ENCODE measurements at regions not wholly inside any gene's neighbourhood (a gene's known extent, or its start where the extent isn't known, plus 50 kb on each side); places are given as distances from the start of the nearest gene placed in this dataset.

- DNase-seq (ENCODE audit: low read depth, low spot score): no peak
- in situ Hi-C loops (cut with HindIII; ENCODE audit: low pct_unique_long_range_greater_than_20kb, low sequenced_read_pairs): no loop called here
Measured at GRCh38 chr3:182605882-182606611, 187.3 kb upstream of the ATP11B start.

DNA sequence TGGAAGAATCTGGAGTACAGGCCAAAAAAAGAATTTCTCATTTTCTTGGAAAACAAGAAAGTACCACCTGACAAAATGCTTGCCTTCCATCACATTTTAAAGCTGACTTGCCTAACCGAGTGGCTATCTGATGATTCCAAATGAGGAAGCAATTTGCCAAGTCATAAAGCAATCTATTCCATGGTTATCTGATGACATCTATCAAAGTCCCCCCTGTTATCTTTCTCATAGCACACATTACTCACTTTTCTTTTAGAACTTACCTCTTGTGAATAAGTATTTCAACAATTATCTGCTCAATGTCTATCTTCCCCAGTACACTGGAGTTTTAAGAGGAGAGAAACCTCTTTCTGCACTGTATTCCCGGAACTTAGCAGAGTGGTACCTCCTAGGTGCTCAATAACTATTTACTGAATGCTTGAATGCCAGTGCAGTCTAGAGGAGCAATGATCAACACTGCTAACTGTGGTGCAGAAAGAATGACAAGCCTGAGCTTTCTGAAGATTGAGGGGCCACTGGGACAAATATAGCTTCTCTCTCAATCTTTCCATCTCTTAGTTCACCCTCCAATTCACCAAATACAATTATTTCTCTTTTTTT is 186.3 kb upstream of the ATP11B start:
- in situ Hi-C loops (cut with HindIII; ENCODE audit: low pct_unique_long_range_greater_than_20kb, low sequenced_read_pairs): no loop called here
- DNase-seq (ENCODE audit: low read depth, low spot score): no peak

GRCh38 chr3:182608832-182609231 is 184.5 kb upstream of the ATP11B start:
- no peak for DNase-seq (ENCODE audit: low read depth, low spot score)
- in situ Hi-C loops (cut with HindIII; ENCODE audit: low pct_unique_long_range_greater_than_20kb, low sequenced_read_pairs): no loop called here

- in situ Hi-C loops (cut with HindIII; ENCODE audit: low pct_unique_long_range_greater_than_20kb, low sequenced_read_pairs): no loop called here
- DNase-seq (ENCODE audit: low read depth, low spot score): no peak
Measured at GRCh38 chr3:182609575-182610156, 183.6 kb upstream of the ATP11B start.

DNA sequence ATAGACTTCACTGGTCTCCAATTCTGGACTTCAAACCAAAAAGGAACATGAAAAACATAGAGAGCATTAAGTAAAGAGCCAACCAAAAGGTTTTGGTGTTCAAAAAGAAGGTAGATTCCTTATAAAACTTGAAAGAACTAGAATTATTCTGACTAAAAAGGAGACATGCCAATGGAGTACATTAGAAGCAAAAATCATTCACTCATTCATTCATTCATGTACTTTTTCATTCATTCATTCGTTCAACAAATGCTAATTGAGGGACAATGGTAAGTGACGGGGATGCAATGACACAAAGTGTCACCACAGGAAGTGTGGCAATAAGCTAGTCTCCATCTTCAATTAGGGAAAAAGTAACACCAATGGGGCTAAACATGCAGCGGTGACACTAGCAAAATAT is 181.0 kb upstream of the ATP11B start:
- in situ Hi-C loops (cut with HindIII; ENCODE audit: low pct_unique_long_range_greater_than_20kb, low sequenced_read_pairs): no loop called here
- no peak for DNase-seq (ENCODE audit: low read depth, low spot score)

- DNase-seq (ENCODE audit: low read depth, low spot score): peak; percentile 9
- in situ Hi-C loops (cut with HindIII; ENCODE audit: low pct_unique_long_range_greater_than_20kb, low sequenced_read_pairs): no loop called here
Measured at GRCh38 chr3:182617500-182617899, 175.8 kb upstream of the ATP11B start.

GRCh38 chr3:182618085-182618732 is 175.1 kb upstream of the ATP11B start:
- DNase-seq (ENCODE audit: low read depth, low spot score): peak; percentile 67
- in situ Hi-C loops (cut with HindIII; ENCODE audit: low pct_unique_long_range_greater_than_20kb, low sequenced_read_pairs): no loop called here

- DNase-seq (ENCODE audit: low read depth, low spot score): no peak
- in situ Hi-C loops (cut with HindIII; ENCODE audit: low pct_unique_long_range_greater_than_20kb, low sequenced_read_pairs): no loop called here
Measured at GRCh38 chr3:182618981-182619591, 174.2 kb upstream of the ATP11B start.

- DNase-seq (ENCODE audit: low read depth, low spot score): no peak
- in situ Hi-C loops (cut with HindIII; ENCODE audit: low pct_unique_long_range_greater_than_20kb, low sequenced_read_pairs): no loop called here
Measured at GRCh38 chr3:182620723-182621434, 172.4 kb upstream of the ATP11B start.

DNA sequence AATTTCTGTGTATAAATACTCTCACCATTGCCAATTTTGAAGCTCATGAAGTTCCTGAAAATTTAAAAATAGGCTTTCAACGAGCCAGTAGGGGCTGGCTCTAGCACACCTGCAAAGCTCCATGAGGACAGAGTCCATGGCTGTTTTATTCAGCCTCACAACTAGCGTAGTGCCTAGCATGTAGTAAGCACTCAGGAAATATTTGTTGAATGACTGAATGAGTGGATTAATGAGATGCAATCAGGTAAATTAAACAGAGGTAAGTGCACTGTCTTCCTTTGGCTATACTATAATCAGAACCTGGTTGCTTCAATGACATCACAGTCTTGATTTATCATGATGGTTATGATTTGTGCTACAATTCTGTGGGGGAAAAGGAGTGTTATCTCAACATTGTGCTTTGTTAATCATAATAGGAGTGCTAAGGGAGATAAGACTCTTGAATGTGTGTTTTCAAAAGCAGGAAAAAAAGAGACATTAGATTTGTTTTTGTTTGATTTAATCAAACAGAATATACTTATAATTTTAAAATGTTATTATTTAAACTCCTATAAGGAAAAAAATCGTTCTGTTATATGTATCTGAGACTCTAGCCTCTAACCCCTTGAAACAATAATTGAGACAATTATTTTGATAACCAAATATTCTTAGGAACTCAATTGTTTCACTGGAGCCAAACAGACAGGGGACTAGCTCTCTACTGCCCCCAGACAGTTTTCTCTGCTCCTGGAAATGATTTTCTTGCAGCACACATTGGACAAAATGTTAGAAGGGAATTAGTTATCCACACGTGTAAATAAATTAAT is 171.7 kb upstream of the ATP11B start:
- in situ Hi-C loops (cut with HindIII; ENCODE audit: low pct_unique_long_range_greater_than_20kb, low sequenced_read_pairs): no loop called here

GRCh38 chr3:182622241-182622545 is 171.1 kb upstream of the ATP11B start:
- DNase-seq (ENCODE audit: low read depth, low spot score): no peak
- in situ Hi-C loops (cut with HindIII; ENCODE audit: low pct_unique_long_range_greater_than_20kb, low sequenced_read_pairs): no loop called here

More for the DNA sequence above, 171.7 kb upstream of the ATP11B start:
- peak; percentile 35 for DNase-seq (ENCODE audit: low read depth, low spot score)

DNA sequence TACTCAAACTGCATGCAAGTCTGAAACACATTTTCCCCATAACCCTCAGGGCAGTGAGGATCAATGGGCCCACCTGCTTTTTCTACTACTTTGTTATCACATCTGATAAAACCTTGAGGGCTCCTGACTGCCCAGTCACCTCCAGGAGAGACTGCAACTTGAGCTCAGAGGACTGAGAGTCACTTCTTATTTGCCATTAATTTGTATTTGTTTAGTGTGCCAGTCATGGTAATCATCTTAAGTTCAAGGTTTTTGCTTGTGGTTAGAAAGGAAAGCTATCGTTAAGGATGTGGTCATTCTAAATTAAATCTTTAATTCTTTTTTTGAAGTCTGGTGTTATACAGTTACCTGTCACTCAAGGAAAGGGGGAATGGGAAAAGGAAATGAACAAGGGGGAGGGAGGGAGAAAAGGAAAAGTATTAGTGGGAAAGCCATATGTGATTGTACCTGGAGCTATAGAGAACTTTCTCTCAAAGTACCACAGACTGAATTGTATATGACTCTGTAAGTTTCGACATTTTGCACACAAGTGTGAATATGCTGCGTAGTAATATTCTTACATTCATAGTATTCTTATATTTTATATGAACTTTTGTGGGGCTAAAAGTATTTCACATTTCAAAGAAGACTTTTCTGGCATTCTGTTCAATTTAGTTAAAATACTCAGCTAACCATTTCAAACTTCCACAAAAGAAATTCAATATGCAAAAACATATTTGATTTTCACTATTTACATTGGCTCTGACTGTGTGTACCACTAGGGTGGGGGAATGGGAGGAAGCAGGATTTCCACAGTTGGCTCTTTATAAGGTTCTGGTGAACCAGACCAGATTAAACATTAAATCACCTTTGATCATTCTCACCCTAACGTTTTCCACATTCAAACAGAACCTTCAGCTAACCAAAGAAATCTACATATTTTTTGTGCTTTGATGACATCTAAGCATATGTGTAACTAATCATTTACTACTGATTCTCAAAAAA is 166.5 kb upstream of the ATP11B start:
- in situ Hi-C loops (cut with HindIII; ENCODE audit: low pct_unique_long_range_greater_than_20kb, low sequenced_read_pairs): no loop called here
- DNase-seq (ENCODE audit: low read depth, low spot score): no peak

DNA sequence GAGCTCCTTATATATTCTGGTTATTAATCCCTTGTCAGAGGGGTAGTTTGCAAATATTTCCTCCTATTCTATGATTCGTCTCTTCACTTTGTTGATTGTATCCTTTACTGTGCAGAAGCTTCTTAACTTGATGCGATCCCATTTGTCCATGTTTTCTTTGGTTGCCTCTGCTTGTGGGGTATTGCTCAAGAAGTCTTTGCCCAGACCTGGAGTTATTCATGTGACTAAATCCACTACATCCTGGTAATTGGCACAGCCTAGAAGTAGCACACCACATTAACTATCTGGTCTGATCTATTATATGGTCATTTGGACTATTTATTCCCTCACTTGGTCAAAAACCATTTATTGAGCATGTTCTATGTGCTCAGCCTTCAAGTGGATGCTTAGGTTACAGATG is 164.8 kb upstream of the ATP11B start:
- no peak for DNase-seq (ENCODE audit: low read depth, low spot score)
- in situ Hi-C loops (cut with HindIII; ENCODE audit: low pct_unique_long_range_greater_than_20kb, low sequenced_read_pairs): no loop called here

- in situ Hi-C loops (cut with HindIII; ENCODE audit: low pct_unique_long_range_greater_than_20kb, low sequenced_read_pairs): no loop called here
- no peak for DNase-seq (ENCODE audit: low read depth, low spot score)
Measured at GRCh38 chr3:182629521-182629920, 163.8 kb upstream of the ATP11B start.

- DNase-seq (ENCODE audit: low read depth, low spot score): no peak
- in situ Hi-C loops (cut with HindIII; ENCODE audit: low pct_unique_long_range_greater_than_20kb, low sequenced_read_pairs): no loop called here
Measured at GRCh38 chr3:182631183-182632076, 161.9 kb upstream of the ATP11B start.

Data from SK-MEL-5 (cell line).